Activated CD8-positive, alpha-beta T cell treated with anti-CD3 and anti-CD28 coated beads for 36 hours (primary cell): ENCODE measurements at regions not wholly inside any gene's neighbourhood (a gene's known extent, or its start where the extent isn't known, plus 50 kb on each side); places are given as distances from the start of the nearest gene placed in this dataset.
"Not testable (repeated sequence)": the region's sequence is repeated elsewhere in the genome, so short reads cannot be mapped to it uniquely, and the experiment has no call there.

Source experiments
- ATAC-seq: fragments of 200-7000 bp; cut with Tn5 transposase; one replicate; pipeline ENCODE4 v1.10.0; 2021; ENCODE audit warnings: mild to moderate bottlenecking, moderate library complexity
- CTCF ChIA-PET: fragments of 350-600 bp; sonication (Branson Sonifier 250); formaldehyde crosslinking; loops from one replicate; lab custom pipeline; 2021; ENCODE audit warnings: antibody characterized with exemption; lab: Charles Lee
- POLR2A ChIA-PET: fragments of 350-600 bp; sonication (Branson Sonifier 250); formaldehyde crosslinking; loops from one replicate; lab custom pipeline; 2021; ENCODE audit warnings: antibody characterized with exemption; lab: Charles Lee
- DNase-seq: peaks from one replicate; pipeline ENCODE4 v3.0.0-alpha.2; 2020
- H3K27ac Mint-ChIP-seq: one replicate; pipeline ENCODE4 v1.8.0; 2021; ENCODE audit warnings: mild to moderate bottlenecking, mixed read lengths
- H3K27me3 Mint-ChIP-seq: one replicate; pipeline ENCODE4 v1.8.0; 2021; ENCODE audit warnings: mixed read lengths
- H3K36me3 Mint-ChIP-seq: one replicate; pipeline ENCODE4 v1.8.0; 2021; ENCODE audit warnings: low read depth, mixed read lengths
- H3K4me1 Mint-ChIP-seq: one replicate; pipeline ENCODE4 v1.8.0; 2021; ENCODE audit warnings: low read depth, mixed read lengths
- H3K4me3 Mint-ChIP-seq: one replicate; pipeline ENCODE4 v1.8.0; 2021; ENCODE audit warnings: mild to moderate bottlenecking, moderate library complexity, mixed read lengths
- H3K9me3 Mint-ChIP-seq: one replicate; pipeline ENCODE4 v1.8.0; 2021; ENCODE audit warnings: mixed read lengths
- CTCF ChIP-seq: fragments of 200-600 bp; IDR thresholded peaks from one replicate; pipeline ENCODE4 v1.8.0; 2022; ENCODE audit warnings: antibody characterized with exemption, mild to moderate bottlenecking
- intact Hi-C: fragments of 100-400 bp; cut with micrococcal nuclease; formaldehyde crosslinking; loops from one replicate; pipeline ENCODE4 v1.10.0; 2022

GRCh38 chr7:149688836-149689235 is 84.6 kb downstream of the ZNF467 start:
- peaks cover 42% of the 10 kb centered on the region for H3K27me3 Mint-ChIP-seq
- intact Hi-C loops, result no loop called here
- H3K27ac Mint-ChIP-seq, result no peak overlapping the region
- ATAC-seq (no peak), DNase-seq (no peak)
- H3K36me3 Mint-ChIP-seq, result no peaks in the 10 kb centered on the region
- H3K4me3 Mint-ChIP-seq, result no peak overlapping the region
- peaks cover 2% of the 10 kb centered on the region for H3K4me1 Mint-ChIP-seq
- peaks cover 5% of the 10 kb centered on the region for H3K9me3 Mint-ChIP-seq
- ChIA-PET POLR2A (no interaction called here), CTCF (no interaction called here)
- TF ChIP-seq CTCF, result no peak

GRCh38 chr7:149687820-149688219 is 85.6 kb downstream of the ZNF467 start:
- H3K27ac Mint-ChIP-seq, intact Hi-C loops, DNase-seq, H3K4me1 Mint-ChIP-seq, CTCF ChIA-PET, H3K4me3 Mint-ChIP-seq, ATAC-seq, POLR2A ChIA-PET, H3K36me3 Mint-ChIP-seq, H3K9me3 Mint-ChIP-seq: not testable (repeated sequence)
- peaks cover 35% of the 10 kb centered on the region for H3K27me3 Mint-ChIP-seq

- no peak for ATAC-seq
- H3K27ac Mint-ChIP-seq, result no peak overlapping the region
- CTCF ChIA-PET, result interaction anchor here (1.2 kb wide), 1 partner anchor 55 kb away, joined by 5 read pairs; no protein-coding TSS in a partner anchor
- DNase-seq, result no peak
- TF ChIP-seq CTCF, result no peak
- peaks cover 5% of the 10 kb centered on the region for H3K9me3 Mint-ChIP-seq
- intact Hi-C loops, result no loop called here
- no peaks in the 10 kb centered on the region for H3K36me3 Mint-ChIP-seq
- H3K4me1 Mint-ChIP-seq, result no peaks in the 10 kb centered on the region
- no peak overlapping the region for H3K4me3 Mint-ChIP-seq
- POLR2A ChIA-PET, result no interaction called here
- peaks cover 32% of the 10 kb centered on the region for H3K27me3 Mint-ChIP-seq
These were observed 86.9 kb downstream of the ZNF467 start for GRCh38 chr7:149686449-149686848.

- Mint-ChIP-seq H3K9me3 (peaks cover 5% of the 10 kb centered on the region), H3K27ac (no peak overlapping the region), H3K36me3 (no peaks in the 10 kb centered on the region), H3K4me1 (no peaks in the 10 kb centered on the region), H3K4me3 (no peak overlapping the region), H3K27me3 (peaks cover 29% of the 10 kb centered on the region)
- no peak for DNase-seq
- ChIA-PET POLR2A (no interaction called here), CTCF (interaction anchor here (0.8 to 3.4 kb wide), 4 partner anchors 22 to 56 kb away, joined by 3 to 16 read pairs (median 4); no protein-coding TSS in a partner anchor)
- no peak for TF ChIP-seq CTCF
- ATAC-seq, result no peak
- intact Hi-C loops, result no loop called here
These were observed 87.4 kb downstream of the ZNF467 start for GRCh38 chr7:149686011-149686410.

- TF ChIP-seq CTCF, result no peak
- DNase-seq (no peak), ATAC-seq (no peak)
- CTCF ChIA-PET, result interaction anchor here (0.6 to 3.4 kb wide), 6 partner anchors 9 to 121 kb away, joined by 3 to 16 read pairs (median 3); no protein-coding TSS in a partner anchor
- H3K27ac Mint-ChIP-seq, result no peak overlapping the region
- intact Hi-C loops, result no loop called here
- no peak overlapping the region for H3K4me3 Mint-ChIP-seq
- POLR2A ChIA-PET, result no interaction called here
- peaks cover 29% of the 10 kb centered on the region for H3K27me3 Mint-ChIP-seq
- H3K36me3 Mint-ChIP-seq, result no peaks in the 10 kb centered on the region
- H3K4me1 Mint-ChIP-seq, result no peaks in the 10 kb centered on the region
- H3K9me3 Mint-ChIP-seq, result peaks cover 9% of the 10 kb centered on the region
These were observed 87.9 kb downstream of the ZNF467 start for GRCh38 chr7:149685455-149685854.
